ENCODE measurements at regions not wholly inside any gene's neighbourhood (a gene's known extent, or its start where the extent isn't known, plus 50 kb on each side); places are given as distances from the start of the nearest gene placed in this dataset.

GRCh38 chr12:97200181-97200580 is 262.4 kb upstream of the RMST start:
- no peak for TF ChIP-seq CTCF (IDR thresholded peaks at IDR 0.05; ENCODE audit: insufficient read depth, low read length)
- no peak for TF ChIP-seq POLR2AphosphoS5 (IDR thresholded peaks at IDR 0.05; ENCODE audit: low read depth)
- no peak for TF ChIP-seq REST (IDR thresholded peaks at IDR 0.05; ENCODE audit: insufficient replicate concordance, low read depth)
- no peak for TF ChIP-seq SPI1 (IDR thresholded peaks at IDR 0.05; ENCODE audit: borderline replicate concordance, low read depth)
- TF ChIP-seq GABPA (IDR thresholded peaks at IDR 0.05; ENCODE audit: low read depth): no peak
